ENCODE measurements at regions not wholly inside any gene's neighbourhood (a gene's known extent, or its start where the extent isn't known, plus 50 kb on each side); places are given as distances from the start of the nearest gene placed in this dataset.

DNA sequence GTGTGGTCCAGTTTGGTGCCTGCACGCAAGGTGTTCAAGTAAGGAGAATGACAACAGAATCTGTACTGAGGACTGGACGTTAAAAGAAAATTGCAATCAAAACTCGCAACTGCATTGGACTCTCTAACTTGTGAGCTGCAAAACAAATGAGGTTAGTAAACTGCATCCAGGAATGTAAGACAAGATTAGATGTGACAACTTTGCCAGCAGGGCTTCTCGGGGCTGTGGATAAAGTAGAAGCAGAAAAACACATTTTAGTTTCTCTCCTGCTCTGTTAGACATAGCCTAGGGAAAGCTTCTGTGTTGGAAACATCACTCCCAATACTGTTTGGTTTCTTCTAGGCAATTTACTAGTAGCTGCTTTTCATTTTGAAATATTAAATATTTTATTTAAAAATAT, 338.2 kb upstream of the NAV3 start:
- DNase-seq (ENCODE audit: low spot score): no peak

DNA sequence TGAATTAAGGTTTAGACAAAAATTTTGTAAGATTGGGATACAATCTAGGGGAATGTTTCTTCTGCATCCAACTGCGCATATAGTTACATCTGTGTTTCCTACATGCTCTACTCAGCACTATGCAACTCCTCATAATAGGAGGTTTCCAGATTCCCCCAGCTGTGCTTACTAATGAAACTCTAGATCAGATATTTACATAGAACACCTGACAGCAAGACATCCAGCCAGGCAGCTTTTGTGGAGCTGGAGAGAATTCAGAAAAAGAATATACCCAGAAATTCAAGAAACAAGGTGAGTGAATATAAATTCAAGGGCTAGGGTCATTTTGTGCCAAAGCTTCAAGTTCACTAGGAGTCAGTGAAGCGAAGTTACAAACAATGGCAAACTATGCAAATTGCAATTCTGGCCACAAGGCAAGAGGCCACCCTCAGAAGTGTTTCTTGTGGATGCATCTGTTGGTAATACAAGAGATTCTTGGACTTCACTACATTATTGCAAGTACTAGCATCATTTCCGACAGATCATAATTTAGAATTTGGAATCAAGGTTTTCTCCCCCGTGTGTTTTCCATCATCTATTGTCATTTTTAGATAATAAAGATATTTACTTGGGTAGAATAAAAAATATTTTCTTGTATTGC, 341.2 kb upstream of the NAV3 start:
- no peak for DNase-seq (ENCODE audit: low spot score)

DNA sequence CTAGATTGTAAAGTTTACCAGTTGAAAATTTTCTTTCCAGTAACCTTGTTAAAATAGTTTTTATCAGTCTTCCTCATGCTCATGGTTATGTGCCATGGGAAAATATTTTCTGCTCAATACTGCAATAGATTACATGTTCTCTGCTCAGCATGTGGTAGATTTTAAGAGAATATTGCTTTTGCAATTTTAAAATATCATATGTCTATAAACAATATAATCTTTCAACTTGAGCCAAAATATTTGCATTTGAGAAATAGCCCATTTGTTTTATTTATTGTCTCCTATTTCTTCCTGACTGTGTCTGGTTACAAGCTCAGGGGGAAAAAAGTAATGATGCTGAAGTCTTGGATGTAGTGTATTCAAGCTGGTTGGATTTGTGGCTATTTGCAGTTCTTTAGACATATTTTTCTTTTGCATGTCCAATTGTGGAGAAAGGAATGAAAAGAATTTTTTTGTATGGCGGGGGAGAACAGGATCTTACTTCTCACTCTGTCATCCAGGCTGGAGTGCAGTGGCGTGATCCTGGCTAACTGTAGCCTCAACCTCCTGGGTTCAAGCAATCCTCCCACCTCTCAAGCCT, 342.6 kb upstream of the NAV3 start:
- no peak for DNase-seq (ENCODE audit: low spot score)

DNA sequence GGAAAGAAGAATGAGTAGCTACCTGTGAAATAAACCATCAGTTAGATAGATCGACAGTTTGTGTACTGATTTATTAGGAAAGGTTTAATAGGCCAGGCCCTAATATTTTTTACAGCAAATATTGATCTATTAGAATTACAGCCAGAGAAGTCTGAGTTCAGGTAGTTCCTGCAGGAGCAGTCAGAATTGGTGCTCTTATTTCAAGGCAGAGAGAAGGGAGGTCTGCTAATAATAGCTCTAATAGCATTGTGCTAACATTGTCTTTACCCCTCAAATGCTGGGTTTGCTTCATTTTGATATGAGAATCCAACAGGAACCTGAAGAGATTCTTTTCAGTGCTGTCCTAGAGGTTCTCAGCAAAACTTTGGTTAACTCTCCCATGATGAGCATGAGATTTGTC, 343.8 kb upstream of the NAV3 start:
- DNase-seq (ENCODE audit: low spot score): no peak

DNA sequence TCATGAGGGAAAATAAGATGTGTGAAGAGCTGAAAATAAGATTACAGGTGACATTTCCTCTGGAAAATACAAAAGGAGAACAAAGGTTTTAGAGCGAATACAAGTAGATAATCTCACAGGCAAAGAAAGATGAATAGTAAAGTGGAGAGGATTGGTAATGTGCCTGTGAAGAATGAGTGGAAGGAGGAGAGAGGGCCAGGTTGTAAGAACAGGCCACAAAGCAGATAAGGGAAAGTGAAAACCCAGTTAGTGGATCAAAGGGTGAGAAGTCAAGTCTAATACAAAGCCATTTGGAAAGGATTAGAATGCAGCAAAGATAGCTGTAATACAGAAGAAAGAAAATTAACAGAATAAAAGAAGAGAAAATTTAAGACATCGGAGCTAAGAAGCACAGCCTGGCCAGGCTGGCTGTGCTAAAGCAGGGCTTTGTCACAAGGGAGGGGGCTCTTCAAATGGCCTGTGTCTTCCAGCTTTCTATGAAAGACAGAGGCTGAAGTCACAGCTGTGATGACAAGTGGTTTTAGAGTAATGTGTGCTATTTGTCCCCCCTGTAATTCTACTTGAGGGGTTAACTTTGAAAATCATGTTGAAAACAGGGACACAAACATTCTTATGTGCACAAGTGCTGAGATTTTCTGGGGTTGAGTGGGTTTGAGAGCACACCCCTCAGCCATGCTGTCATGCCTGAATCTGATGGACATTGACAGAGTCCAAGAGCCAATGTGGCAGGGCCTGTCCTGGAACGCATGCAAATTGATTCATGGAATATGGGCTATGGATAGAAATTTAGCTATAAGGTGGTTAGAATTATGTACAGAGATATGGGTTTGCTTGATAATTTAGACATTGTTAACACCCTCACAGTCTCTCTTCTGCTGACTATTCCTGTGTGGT, 344.5 kb upstream of the NAV3 start:
- DNase-seq (ENCODE audit: low spot score): no peak

DNA sequence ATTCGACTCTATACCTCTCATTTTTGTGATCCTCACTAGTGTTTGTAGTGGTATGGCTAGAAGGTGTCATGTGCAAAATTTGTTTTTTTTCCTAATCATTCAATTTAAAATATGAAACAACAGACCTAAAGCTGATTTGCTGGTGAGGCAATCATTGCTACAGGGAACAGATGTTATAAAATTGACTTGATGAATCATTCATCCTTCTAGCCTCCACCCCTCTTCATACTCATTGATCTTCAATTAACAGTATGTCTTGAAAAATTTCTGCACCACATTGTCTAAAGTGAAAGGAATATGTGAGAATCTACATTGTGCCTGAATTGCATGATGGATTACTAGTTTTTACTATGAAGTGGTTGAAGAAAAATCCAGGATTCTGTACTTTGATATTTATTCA, 349.0 kb upstream of the NAV3 start:
- no peak for DNase-seq (ENCODE audit: low spot score)

DNA sequence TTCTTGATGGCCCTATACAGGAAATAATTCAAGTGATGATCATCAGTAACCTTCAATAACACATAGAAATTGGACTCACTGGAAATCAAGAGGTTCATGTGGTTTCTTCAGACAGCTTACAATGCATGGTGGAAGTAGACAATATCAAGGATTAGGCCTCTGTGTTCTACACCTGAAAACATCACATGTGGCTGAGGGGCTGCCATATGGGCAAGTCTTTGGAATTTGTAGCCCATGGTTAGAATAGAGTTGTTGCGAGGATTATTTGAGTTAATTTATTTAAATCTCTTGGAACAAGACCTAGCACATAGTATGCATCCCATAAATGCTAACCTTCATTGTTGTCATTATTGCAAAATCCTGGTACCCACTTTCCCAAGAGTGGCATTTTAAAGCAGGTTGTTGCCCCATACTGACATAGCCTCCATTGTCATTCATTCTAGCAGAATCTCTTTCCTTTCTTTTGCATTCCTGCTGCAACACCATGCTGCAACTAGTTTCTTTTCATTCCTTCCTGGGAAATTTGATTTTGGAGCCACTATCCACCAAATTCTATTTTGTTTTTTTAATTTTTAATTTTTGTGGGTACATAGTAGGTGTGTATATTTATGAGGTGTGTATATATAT, 352.7 kb upstream of the NAV3 start:
- no peak for DNase-seq (ENCODE audit: low spot score)

DNA sequence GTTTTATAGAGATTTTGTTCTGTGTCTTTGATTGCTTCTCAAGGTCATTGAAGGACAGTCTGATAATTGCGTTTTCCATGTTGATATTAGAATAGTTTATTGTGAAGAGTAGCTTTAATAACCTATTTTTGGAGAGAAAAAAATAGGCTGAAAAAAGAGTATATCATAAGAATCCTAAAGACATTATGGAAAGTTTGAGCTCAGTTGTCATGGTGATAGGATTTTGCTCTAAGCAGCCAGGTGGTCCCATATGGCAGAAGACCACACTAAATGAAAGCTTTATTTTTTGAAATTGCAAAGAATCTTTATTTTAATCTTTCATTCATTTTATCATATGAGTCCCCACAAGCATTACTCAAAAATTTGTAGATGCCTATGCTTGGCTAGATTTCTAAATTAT, 358.9 kb upstream of the NAV3 start:
- DNase-seq (ENCODE audit: low spot score): no peak

DNA sequence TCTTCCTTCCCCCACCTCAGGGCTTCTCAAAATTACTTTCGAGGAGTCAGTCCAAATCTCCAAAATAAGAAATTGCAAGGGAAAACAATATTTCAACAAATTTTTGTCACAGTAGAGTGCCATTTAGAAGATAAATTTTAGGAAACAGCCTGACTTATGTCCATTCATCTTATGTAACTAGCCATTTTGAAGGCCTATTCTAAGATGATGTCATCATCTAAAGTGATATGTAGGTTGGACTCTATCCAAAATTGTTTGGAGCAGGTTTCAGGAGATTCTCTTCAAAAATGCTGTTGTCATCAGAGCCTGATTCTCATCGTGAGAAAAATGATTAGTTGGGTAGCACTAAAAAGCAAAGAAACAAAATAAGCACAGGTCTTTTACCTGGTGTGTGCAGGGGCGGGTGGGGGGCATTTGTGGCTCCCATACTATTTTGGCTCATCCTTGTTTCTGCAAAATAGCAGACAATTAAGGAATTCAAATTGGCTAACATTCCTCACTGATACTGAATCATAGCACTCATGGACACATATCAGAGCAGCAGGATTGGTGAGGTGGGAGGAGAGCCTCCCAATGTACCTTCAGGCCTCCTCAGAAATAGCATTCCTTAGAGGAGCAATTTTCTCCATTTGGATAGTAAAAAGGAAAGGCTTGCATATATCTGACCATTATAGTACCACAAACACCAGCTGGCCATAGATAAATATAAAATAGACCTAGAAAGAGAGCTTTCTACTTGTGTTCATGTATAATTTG, 360.9 kb upstream of the NAV3 start:
- DNase-seq (ENCODE audit: low spot score): no peak

DNA sequence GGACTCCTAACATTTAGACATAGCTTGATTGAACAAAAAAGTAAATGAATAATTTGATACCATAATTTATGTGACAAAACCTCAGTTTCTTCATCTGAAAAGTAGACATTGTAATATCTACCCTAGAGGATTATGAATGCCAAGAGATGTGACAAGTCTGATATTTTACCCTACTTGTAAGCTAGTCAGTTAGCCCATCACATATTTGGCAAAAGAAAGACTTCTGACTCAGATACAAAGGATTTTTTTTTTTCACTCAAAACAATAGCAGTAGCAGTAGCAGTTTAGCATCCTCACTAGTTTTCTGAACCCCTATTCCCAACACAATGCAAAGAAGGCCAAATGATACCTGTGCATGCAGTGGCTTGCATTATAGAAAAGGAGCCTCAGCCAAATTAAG, 377.3 kb upstream of the E2F7 start:
- DNase-seq (ENCODE audit: low spot score): no peak

DNA sequence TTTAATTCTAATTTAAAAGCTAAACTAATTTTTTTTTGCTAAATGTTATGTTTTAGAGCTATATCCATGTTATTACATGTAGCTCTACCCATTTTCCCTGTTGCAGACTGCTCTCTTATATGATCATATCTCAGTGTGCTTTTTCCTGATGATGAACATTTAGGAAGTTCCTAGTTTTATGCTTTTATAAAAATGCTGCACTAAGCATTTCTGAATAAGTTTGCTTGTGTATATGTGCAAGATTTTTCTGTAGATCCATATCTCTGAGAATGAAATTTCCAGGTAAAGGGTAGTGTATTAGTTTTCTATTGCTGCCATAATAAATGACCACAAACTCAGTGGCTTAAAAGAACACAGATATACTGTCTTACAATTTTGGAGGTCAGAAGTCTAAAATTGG, 374.4 kb upstream of the E2F7 start:
- DNase-seq (ENCODE audit: low spot score): no peak

DNA sequence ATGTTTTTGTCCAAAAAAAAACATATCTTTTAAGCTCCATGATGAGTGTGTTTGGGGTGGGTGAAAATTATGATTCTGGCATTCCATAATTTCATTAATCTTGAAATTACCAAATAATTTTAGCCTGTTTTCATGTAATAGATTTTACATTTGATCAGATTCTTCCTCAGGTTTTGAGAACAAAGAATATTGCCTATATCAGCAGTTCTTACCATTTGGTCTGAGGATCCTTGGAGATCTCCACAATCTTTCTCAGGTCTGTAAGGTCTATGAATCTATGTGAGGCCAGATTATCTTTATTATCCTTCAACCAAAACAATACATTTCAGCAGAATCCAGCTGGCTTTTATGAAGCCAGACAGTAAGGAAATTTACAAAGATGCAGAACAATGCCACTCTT, 373.3 kb upstream of the E2F7 start:
- DNase-seq (ENCODE audit: low spot score): no peak

DNA sequence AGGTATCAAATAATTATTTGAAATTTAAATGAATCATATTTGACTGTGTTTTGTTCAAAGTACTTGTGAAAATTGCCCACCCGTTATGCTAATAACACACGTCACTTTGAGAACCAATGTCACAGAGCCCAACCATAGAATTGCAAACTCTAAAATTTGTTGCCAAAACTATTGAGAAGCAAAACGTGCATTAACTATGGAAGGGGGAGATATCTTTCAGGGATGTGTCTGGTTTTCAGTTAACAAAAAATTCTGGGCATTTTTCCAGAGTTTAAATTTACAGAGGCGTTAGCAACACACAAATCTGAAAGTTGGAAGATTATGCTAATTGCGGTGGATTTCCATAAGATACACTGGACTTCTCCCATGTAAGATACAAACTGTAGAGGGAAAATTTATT, 371.8 kb upstream of the E2F7 start:
- DNase-seq (ENCODE audit: low spot score): no peak

DNA sequence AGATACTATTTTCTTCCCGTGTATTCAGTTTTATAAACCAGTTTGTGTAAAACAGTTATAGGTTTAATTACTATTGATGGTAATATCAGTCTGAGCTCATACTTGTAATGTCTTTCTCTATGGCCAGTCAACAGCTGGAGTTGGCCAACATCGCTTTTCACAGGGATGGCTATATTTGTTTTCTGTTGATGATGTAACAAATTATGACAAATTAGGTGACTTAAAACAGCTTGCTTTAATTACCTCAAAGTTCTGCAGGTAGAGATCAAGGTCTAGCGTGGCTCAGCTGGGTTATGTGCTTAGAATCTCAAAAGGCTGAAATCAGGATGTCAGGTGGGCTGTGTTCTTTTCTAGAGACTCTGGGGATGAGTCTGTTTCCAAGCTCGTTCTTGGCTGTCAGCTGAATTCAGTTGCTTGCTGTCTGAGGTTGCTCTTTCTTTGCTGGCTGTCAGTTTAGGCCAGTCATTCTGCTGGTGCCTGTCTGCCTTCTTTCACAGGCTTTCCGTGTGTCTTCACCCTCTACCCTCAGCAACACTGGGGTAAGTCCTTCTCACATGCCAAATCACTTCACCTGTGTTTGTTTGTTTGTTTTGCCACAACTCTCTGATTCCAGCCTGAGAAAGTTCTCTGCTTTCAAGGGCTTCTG, 370.2 kb upstream of the E2F7 start:
- no peak for DNase-seq (ENCODE audit: low spot score)

DNA sequence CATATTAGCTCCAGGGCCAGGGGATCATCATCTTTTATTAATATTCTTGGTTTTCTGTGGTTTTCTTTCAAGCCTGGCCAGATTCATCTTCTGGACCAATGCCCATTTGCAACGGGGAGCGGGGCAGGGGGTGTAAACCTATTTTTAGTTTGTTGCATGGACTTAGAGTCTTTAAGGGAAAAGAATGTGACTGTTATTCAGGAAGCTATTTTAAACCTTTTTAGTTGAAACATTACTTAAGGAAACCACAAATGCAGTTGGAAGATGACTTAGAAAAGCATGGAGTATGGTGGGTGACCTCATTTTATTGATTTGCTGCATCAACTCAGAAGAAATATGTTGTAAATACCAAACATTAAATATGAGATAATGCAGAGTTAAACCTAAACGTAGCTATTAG, 368.4 kb upstream of the E2F7 start:
- DNase-seq (ENCODE audit: low spot score): no peak

DNA sequence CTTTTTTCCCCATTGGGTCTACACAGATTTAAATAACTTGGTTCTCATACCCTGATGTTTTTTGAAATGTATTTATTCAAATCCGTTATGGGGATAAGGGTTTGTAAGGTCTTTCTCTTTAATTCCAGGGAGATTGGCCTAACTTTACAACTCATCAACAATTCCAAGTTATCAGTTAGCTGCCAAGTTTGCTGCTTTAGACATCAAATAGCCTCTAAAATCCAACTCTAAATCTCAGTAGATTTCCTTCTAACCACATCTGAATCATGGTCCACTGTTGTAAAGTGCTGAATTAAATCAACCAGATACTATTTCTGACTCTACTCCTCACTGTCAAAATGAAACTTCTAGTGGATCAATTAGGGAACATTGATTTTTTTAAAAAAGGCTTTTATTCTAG, 364.1 kb upstream of the E2F7 start:
- no peak for DNase-seq (ENCODE audit: low spot score)

DNA sequence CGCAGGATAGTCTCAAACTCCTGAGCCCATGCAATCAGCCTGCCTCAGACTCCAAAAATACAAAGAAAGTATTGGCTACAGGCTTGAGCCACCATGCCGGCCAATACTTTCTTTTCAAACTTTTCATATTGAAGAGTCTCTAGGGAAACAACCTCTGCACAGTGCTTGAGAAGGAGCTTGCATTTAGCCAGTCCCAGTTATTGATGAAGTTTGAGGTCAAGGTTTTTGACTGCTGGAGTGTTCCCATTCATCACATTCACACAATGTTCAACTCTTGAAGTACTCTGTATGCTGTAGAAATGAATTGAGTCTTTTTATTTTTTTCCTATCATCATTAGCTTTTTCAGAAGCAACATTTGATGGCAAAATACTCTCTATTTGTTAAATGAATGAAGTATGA, 355.8 kb upstream of the E2F7 start:
- DNase-seq (ENCODE audit: low spot score): peak; percentile 35

DNA sequence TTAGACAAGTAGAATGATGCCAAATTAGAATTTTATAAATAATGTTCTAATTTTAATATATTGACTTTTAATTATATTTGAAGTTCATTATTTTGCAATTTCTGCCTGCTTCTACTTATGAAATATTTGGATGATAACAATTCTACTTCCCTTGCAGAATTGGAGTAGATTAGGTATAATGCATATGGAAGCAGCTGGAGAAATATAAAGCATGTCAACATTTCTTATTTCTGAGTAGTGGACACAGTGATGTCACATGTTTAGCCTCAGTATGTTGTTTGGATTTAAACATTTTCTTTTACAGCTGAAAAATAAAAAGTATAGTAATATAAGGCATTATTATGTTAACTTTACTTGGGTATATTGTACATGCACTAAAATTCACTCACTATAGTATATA, 344.2 kb upstream of the E2F7 start:
- DNase-seq (ENCODE audit: low spot score): no peak

DNA sequence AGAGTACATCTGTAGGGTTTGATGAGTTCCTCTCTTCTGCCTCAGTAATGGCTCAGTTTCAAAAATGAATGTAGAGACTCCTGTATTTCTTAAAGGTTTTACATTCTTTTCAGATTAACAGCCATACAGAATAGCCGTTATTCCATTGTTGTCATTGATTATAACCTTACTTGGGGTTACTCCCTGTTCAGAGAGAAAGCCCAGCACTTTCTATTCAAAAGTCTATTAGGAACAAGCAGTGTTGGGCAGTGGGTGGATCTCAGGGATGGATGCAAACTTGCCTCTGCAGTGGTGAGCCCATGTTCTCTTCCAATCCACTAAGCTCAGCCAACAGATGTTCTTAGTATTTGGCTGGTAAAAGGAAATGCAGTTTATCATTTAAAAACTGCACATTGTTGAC, 342.6 kb upstream of the E2F7 start:
- no peak for DNase-seq (ENCODE audit: low spot score)

DNA sequence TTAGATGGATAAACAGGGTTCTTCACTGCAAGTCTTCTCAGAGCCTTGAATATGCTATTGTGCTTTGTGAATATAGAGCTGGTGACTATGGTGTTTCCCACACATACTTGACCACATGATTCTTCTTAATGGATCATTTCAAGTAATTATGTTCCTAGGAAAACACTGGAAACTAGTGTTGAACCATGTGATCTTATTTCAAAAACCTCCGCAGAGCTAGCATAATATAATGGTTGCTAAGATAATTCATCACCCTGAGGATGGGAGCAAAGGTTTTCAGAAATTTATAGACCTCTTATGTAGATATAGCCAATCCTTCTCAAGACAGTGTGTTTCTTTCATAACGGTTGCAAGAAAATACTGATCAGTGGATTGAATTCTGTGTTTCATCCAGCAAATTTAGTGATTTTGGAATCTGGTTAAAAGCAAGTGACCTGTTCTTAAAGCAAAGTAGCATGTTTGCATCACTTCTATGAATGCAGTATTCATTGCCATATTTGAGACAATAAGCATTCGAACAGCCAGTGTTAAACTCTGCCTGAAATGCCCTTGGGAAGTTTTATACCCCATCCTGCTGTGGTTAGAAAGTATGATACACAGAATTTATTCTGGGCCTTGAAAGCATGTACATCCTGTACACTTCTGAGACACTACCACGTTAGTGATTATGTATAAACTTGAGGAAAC, 341.0 kb upstream of the E2F7 start:
- DNase-seq (ENCODE audit: low spot score): no peak

DNA sequence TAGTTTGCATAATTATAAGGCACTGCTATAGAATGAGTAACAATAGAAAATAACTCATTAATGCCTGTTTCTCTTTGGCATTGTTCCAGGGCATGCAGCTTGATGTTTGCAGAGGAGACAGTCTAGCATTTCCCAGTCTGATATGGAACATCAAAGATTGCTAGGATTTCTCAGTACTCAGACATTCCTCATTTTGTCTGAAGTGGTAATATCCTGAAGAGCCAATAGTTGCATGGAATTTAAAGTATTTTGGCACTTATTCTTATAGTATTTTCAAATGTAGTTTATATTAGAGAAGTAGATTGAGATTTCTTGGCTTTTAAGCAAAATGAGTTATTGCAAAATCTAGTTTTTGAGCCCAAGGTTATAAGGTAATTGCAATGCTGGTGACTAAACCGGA, 337.3 kb upstream of the E2F7 start:
- DNase-seq (ENCODE audit: low spot score): no peak

All from globus pallidus (tissue), 1 donor.